Right ventricle myocardium superior (tissue), 1 donor: ENCODE measurements at regions not wholly inside any gene's neighbourhood (a gene's known extent, or its start where the extent isn't known, plus 50 kb on each side); places are given as distances from the start of the nearest gene placed in this dataset.
A peak's percentile ranks its signal among the peaks of the same experiment; 100 is the strongest.
"Not testable (repeated sequence)": the region's sequence is repeated elsewhere in the genome, so short reads cannot be mapped to it uniquely, and the experiment has no call there.

ENCODE experiments used
- ATAC-seq: fragments of 200-7000 bp; cut with Tn5 transposase; one replicate; pipeline ENCODE4 v1.9.1; 2020; ENCODE audit warnings: mild to moderate bottlenecking; ENCODE audit not compliant: poor library complexity
- DNase-seq: peaks from one replicate; pipeline ENCODE4 v3.0.0-alpha.2; 2020
- intact Hi-C: fragments of 100-400 bp; cut with DNase I; formaldehyde crosslinking; loops from one replicate; pipeline ENCODE4 v1.11.2; 2022
- donor health status: DM: no; HTN: yes; CAD: no; lungs with severe emphysema.

DNA sequence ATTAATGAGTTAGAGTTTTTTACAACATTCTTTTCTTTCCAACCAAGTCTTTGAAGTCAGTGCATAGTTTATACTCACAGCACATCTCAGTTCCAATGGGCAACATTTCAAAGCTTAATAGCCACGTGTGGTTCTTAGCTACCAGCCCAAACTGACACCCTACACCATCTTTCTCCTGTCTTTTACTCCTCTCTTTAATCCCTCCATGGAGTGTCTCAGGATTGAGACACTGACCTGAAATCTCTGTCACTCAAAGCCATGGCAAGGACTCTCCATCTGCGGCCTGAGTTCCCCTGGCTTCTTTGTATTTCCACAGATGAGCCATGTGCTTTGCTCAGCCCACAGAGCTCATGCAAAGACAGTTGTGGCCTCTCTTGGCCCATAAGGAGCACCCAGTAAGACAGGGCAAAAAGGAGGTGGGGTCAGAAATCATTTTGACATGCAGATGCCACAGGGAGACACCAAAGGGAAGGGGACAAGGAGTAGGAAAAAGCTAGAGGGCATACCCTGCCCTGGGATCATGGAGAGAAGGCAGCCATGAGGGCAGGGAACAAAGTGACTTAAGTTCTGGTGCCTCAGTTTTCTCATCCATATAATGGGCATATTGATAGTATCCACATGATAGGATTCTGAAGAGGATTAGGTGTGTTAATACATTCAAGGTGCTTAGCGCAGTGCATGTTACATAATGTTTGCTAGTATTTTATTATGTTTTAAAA lies 493.6 kb upstream of the PROK2 start:
- no peak for ATAC-seq
- intact Hi-C loops, result no loop called here
- no peak for DNase-seq

DNA sequence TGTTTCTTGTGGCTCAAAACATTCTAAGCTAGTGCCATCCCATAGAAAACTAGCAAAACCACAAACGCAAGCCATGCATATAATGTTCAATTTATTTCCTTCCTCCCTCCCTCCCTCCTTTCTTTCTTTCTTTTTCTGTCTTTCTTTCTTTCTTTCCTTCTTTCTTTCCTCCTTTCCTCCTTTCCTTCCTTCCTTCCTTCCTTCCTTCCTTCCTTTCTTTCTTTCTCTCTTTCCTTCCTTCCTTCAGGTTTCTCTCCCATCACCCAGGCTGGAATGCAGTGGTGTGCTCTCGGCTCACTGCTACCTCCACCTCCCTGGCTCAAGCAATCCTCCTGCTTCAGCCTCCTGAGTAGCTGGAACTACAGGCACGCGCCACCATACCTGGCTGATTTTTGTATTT lies 492.8 kb upstream of the PROK2 start:
- DNase-seq, result no peak
- ATAC-seq, result no peak
- intact Hi-C loops, result no loop called here

DNA sequence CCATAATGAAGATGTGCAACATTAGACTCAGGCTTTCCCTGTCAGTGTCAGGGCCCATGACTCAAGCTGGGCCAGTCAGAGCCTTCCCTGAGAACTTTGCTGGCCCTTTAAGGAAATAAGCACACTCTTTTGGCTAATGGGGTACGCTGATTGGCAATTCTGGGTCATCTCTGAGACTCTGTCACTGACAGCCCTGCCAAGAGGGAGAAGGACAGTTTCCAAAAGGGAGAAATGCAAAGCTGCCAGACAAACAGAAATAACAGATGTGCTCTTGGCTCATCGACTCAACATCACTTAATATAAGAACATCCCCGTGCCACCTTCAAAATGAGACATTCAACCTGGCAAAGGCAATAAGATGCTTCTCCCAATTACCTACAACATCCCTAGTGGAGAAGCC lies 491.9 kb upstream of the PROK2 start:
- ATAC-seq (no peak), DNase-seq (no peak)
- intact Hi-C loops, result no loop called here

DNA sequence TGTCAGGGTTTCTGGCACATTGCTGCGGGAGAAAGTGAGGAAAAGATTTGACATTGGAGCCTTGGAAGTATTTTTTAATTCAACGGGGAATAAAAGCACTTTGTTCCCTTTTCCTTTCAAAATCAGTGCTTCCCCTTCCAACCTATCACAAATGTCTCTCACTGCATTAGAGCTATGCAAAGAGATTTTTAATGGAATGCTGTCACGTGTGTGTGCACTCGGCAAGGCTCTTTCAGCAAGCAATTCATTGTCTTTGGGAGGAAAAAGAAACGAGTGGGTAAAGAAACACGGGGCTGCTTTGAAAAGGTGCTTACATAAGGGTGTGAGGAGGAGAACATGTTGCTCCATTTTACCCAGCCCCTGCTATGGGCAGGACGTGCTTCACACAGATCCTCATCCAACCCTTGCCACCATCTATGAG lies 490.4 kb upstream of the PROK2 start:
- intact Hi-C loops, result no loop called here
- DNase-seq (no peak), ATAC-seq (no peak)

DNA sequence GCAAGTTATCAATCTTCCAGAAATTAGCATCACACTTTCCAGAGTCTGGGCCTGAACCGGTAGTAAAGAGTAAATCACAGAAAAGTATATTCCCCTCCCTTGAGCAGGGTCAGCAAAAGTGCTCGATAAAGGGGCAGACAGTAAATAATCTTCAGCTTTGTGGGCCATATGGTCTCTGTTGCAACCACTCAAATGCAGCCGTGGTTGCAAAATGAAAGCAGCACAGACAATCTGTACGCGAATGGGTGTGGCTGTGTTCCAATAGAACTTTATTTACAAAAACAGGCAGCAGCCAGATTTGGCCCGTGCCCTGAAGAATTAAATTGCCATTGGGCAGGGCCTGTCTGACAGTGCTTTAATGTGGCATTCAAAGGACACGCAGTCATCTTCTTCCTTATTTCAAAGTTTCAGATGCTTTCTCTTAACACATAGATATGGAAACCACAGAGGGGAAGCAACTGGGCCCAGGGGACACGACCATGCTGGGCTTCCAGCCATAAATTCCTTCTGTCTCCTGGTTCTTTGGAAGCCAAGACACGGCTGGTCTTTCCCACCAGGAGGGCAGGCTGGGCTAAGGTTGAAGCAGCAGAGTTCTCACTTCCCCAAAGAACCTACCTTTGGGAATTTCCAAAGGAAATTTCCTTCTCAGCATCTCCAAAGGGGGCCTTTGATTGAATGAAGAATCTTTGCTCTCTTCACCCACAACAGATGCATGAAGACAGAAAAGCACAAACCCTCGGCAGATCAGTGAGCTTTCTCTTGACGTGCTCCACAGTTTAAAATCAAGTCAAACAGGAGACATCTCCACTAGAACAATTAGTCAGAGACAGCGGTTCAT lies 489.8 kb upstream of the PROK2 start:
- peak; percentile 66 for DNase-seq
- ATAC-seq, result peak; percentile 51
- intact Hi-C loops, result no loop called here

DNA sequence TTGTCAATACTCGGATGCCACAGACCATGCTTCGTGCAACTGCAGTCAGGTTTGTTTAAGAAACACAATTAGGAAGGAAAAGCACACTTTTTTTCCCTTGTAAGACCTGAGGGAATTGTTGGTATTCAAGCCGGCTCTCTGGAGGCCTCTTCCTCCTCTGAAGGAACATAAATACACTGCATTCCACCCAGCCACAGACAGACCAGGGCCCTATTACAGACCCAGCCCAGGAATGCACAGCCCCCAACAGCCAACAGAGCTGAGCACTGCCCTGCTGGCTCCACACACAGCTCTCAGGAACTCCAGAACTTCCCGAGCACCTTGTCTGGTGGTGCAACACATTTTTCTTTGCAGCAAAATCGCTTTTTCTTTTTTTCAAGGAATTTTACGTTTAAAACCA lies 488.7 kb upstream of the PROK2 start:
- ATAC-seq (no peak), DNase-seq (no peak)
- intact Hi-C loops, result no loop called here

DNA sequence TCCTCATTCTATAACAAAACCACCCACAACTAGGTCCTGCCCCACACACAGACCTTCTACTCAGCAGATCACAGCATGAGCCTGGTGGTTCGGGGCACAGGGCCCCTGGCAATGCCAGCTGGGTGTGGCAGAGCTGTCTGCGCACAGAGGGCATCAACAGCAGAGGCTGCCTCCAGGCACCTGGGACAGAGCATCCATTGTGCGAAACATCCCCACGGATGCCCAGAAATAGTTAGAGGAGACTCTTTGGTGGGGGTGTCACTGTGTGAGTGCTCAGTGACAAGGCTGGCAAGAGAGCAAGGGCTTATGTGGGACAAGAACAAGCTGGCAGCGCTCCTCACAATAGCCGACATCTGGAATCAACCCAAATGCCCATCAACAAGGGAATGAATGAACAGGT lies 487.4 kb upstream of the PROK2 start:
- no peak for DNase-seq
- ATAC-seq, result no peak
- intact Hi-C loops, result no loop called here

DNA sequence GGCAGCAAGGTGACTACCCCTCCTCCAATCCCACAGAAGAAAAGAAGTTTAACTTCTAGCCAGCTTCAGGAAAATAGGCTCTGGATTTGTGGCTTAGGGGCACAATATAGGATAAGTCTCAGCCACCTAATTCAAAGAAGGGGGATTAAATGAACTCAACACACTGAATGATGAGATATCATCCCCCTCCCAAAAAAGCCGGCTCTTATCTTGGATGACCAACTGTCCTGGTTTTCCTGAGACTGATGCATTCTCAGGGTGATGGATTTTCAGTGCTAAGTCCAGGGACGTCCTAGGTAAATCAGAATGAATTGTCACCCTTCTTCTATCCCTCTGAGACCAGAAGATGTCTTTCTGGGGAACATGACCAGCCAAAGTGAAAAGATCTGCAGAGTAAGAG lies 487.0 kb upstream of the PROK2 start:
- ATAC-seq, result no peak
- intact Hi-C loops, result no loop called here
- no peak for DNase-seq

DNA sequence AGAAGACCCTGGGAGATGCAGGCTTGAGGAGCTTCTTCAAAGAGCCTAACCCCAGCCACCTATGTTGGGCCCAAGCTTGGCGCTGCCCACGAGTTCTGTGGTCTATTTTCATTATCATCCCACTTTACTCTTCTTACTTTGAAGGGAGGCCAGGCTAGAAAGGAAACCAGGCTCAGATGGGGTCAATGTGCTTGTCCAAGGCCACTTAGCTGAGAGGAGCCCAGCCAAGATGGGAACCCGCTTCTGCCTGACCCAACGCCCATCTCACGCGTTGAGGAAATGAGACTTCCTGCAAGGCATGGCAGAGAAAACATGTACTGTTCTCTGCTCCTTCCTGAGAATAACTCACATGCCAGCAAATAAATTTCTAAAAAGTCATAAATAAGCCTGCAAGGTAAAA lies 486.3 kb upstream of the PROK2 start:
- DNase-seq, result peak; percentile 45
- intact Hi-C loops, result no loop called here
- no peak for ATAC-seq

DNA sequence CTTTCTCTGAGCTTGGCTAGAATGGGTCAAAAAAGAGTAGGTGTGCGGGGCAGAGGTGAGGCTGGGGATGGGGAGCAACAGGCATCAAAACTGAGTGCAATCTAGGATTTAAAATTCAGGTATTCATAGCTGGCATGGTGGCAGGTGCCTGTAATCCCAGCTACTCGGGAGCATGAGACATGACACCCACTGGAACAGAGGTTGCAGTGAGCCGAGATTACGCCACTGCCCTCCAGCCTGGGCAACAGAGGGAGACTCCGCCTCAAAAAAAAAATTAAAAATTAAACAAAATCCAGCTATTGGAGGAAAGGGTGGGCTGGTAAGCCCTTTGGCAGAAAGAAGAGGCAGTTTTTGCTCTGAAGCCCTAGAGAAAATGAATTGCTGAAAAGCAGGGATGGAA lies 485.8 kb upstream of the PROK2 start:
- intact Hi-C loops, result no loop called here
- ATAC-seq (no peak), DNase-seq (no peak)

DNA sequence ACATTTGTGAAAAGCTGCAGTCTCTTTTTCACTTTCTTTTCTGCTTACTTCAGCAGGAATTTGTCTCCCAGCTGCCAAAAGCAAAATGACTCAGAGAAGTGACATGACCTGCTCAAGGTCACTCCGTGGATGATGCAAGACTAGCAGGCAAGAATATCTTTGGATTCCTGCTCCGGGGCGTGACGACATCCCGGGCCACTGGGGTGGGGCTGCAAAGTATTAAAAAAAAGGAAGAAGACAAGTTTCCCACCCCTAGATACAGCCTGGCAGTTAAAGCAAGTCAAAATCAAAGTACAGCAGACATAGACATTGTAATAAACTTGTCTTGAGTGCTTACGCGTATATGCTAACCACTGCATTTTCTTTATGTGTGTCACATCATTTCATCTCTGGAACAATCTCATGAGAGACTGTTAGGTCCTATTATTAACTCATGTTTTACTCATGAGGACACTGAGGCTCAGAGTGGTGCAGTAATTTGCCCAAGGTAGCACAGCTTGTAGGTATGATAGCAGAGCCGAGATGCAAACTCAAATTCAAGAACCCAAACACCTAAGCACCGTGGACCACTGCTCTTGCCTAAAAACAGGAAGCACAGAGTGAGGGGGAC lies 485.2 kb upstream of the PROK2 start:
- DNase-seq (peak; percentile 91), ATAC-seq (peak; percentile 94)
- intact Hi-C loops, result no loop called here

DNA sequence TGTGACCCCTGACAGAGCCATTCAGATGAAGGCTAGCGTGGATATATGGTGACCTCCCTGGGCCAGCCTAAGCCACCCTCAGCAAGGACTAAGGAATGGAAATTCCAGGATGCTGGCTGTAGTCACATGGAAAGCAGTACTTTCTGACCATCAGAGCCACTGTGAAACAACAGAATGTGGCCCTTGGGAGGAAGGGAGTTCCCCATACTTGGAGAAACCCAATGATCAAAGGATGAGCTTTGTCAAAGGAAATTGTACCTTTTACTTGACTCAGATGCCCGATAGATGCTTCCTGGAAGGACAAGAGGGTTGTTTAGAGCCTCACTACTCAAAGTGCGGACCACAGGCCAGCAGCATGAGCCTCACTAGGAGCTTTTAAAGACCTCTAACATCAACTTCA lies 484.5 kb upstream of the PROK2 start:
- intact Hi-C loops, result loop anchor here (10.0 kb wide), 1 partner anchor 395 kb away; no protein-coding TSS in a partner anchor
- ATAC-seq (no peak), DNase-seq (no peak)

DNA sequence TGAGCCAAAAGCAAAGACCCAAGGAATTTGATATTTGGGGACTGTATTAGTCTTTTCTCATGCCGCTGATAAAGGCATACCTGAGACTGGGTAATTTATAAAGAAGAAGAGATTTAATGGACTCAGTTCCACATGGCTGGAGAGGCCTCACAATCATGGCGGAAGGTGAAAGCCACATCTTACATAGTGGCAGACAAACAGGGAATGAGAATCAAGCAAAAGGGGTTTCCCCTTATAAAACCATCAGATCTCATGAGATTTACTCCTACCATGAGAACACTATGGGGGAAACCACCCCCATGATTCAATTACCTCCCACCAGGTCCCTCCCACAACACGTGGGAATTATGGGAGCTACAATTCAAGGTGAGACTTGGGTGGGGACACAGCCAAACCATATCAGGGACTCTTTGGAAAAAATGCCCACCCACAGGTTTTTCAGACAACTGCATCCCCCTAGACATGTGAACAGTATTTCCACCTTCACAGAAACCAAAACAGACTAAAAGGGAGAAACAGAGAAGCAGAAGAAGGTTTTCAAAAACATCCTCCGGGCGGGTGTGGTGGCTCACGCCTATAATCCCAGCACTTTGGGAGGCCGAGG lies 482.1 kb upstream of the PROK2 start:
- DNase-seq, ATAC-seq: not testable (repeated sequence)
- intact Hi-C loops, result loop anchor here (10.0 kb wide), 1 partner anchor 392 kb away; no protein-coding TSS in a partner anchor

DNA sequence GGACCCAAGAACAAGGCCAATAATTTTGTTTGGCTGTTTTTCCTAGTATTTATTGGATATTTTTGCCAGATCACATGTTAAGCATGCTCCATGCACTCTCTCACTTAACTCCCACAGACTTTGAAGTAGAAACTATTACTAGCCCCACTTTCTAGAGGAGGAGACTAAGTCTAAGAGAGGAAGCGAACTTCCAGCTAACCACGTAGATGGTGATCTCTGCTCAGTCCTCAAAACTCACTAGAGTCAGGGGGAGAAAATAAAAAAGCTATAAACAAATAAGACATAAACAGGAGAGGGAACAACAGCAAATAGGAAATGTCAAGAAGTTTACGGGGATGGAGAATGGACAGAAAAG lies 481.0 kb upstream of the PROK2 start:
- intact Hi-C loops, result loop anchor here (10.0 kb wide), 1 partner anchor 391 kb away; no protein-coding TSS in a partner anchor
- no peak for ATAC-seq
- no peak for DNase-seq

DNA sequence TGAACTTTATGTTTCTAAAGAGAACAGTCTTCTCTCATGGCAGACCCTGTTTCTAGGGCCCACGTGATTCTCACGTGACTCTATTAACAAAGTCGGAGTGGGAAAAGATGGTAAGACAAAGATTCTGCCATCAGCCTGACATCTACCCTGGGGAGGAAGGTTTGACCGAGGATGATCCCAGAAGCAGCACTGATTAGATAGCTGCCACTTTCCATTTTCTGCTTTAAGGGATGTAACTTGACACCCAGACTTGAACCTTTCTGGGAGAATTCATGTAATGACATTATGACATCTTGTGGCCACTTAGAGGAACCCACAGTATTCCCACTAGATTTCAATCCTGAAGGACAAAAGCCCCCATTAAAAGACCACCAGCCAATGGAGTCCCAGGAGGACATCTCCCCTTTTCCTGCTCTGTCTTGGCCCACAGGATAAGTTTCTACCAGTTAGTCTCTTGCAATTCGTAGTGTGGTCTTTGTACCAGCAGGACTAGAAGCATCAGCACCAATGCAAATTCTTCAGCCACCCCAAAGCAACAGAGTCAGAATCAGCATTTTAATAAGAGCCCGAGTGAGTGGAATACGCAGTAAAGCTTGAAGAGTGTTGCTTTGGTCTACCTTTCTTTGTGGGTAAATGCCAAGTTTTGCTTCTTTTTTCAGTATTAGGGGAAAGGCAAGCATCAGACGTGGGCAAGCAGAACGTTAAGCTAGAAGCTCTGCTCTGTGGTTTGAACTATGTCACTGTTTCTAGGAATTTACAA lies 480.5 kb upstream of the PROK2 start:
- intact Hi-C loops, result loop anchor here (10.0 kb wide), 1 partner anchor 391 kb away; no protein-coding TSS in a partner anchor
- DNase-seq (no peak), ATAC-seq (no peak)

DNA sequence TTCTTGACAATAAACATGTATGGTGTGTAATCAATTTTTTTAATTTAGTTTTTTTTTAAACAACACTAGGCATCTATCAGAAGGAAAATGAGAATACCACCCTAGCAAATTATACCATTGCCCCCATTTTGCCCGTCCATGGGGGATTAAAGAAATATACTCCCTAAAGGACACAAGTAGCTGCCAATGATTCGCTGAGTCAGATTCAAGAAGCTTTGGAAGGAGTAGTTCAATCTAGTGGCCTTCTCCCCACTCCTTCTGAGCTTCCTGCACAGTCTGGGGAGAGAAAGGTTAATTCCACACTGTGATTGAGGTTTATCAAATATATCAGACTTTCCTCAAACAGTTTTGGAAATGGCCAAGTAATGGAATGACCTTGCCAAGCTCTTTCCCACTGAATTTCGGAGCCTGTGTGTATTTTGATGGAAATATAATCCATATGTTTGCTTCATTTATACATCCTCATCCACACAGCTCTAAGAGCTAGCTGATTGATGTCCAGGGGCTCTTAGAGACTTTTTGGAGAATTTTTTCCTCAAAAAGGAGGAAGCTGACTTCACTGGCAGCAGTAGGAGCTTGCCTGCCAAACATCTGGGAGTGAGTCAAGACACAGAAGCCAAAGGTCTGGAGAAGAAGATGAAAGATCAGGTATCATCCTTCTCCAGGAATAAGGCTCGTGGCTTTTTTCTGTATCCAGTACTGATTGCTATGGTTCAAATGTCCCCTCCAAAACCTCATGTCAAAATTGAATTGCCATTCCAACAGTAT lies 478.5 kb upstream of the PROK2 start:
- intact Hi-C loops, result loop anchor here (10.0 kb wide), 1 partner anchor 389 kb away; no protein-coding TSS in a partner anchor
- no peak for DNase-seq
- no peak for ATAC-seq

DNA sequence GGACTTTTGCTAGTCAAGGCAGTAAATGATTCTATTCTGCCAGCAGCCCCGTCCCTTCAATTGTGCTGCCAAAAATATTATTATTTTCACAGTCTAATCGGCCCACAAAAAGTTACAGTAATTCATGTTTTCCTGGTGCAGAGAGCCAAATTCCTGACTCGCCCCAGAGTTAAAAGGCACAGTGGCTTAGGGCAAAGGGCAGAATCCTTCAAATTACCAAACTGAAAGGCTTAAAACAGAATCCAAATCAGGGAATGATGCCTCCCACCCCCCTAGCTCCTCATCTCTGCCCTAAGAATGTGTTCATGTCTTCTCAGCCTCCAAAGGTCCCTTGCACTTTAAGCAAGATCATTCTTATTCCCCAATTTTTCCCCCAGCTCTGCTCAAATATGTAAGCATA lies 477.8 kb upstream of the PROK2 start:
- DNase-seq, result no peak
- intact Hi-C loops, result loop anchor here (10.0 kb wide), 1 partner anchor 388 kb away; no protein-coding TSS in a partner anchor
- no peak for ATAC-seq
